Jurkat, Clone E6-1 (cell line): ENCODE measurements at regions not wholly inside any gene's neighbourhood (a gene's known extent, or its start where the extent isn't known, plus 50 kb on each side); places are given as distances from the start of the nearest gene placed in this dataset.

Experiments
- DNase-seq: peaks from one replicate; pipeline ENCODE4 v3.0.0-alpha.2; 2011; ENCODE audit warnings: low read depth, low spot score
- H3K4me3 ChIP-seq: 2 replicates; pipeline ENCODE4 v1.5.1; 2011; ENCODE audit warnings: mild to moderate bottlenecking, low read length, control low read depth, moderate library complexity

DNA sequence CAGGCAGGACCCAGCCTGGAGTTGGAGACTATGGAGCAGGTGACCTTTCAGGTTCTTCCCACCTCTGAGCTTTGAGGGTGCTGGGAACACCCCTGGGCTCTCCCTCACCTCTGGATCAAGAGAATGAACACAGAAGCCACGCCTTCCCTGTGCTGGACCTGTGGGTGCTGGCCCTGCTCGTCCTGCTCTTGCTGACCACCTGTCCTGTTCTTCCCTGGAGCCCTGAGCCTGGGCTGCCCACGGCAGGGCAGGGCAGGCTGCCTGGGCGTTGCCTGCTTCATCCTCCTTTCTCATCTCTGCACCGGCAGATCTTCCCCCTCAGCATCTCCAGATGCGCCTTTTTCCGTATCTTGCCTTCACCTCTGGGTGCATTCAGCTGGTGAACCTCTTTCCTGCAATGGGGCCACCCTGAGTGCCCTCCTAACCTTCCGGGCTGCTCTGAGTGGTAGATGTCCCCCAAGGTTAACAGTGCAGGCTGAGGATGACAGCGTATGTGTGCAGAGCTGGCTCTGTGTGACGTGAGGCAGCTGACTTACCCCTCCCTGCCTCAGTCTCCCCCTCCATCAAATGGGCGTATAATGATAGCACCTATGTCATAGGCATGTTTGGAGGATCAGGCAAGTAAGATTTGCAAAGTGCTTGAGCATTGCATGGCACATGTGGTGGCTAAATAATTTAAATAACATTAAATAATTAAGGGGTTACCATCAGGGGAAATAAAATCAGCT lies 225.8 kb upstream of the CIBAR2 start:
- DNase-seq, result no peak
- H3K4me3 ChIP-seq, result no peak overlapping the region

DNA sequence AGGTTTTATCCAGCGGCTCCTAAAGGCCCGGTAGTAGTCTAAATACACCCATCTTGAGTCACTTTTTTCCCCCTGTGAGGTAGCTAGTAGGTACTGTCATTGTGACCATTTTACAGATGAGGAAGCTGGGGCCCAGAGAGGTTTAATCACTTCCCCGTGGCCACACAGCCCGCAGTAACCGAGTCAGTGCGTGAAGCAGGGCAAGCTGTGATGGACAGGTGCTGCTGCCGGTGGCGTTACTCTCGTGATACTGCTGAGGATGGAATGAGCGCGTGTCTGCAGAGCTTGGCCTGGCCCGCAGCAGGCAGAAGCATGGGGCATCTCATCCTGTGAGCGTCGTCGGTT lies 226.3 kb upstream of the CIBAR2 start:
- no peak for DNase-seq
- no peak overlapping the region for H3K4me3 ChIP-seq

GRCh38 chr16:85338989-85339685 lies 226.9 kb upstream of the CIBAR2 start:
- no peak overlapping the region for H3K4me3 ChIP-seq
- no peak for DNase-seq

DNA sequence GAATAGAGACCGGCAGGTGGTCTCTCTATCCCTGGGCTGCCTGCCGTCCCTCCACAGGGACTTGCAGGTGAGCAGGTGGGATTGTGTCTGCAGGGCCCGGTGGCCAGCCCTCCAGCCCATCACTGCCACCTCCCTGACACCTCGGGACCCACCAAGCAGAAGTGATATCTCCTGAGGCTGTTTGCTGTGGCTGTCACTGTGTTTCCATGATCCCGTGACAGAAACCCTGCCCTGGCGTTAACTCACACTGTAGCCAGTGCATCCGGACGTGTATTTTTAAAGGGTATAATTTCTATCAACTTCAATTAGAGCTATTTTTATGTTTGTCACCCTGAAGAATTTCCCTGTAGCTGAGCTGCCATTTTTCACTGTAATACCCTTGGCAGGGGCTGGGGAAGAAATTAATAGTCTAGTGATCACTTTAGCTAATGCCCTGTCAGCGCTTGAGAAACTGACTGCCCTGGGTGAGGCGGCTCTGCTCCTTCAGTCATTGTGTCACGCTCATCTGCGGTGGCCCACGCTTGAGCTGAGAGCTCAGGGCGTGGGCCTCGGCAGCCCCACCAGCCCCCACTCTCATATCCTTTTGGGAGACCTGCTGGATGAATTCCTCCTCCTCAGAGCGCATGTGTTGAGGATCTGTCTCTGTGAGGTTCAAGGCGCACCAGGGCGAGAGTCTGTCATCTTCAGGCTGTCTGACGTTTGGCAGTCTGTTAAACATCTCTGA lies 229.9 kb upstream of the CIBAR2 start:
- DNase-seq, result no peak
- no peak overlapping the region for H3K4me3 ChIP-seq

GRCh38 chr16:85344502-85345128 lies 232.3 kb upstream of the CIBAR2 start:
- no peak overlapping the region for H3K4me3 ChIP-seq
- DNase-seq, result no peak

DNA sequence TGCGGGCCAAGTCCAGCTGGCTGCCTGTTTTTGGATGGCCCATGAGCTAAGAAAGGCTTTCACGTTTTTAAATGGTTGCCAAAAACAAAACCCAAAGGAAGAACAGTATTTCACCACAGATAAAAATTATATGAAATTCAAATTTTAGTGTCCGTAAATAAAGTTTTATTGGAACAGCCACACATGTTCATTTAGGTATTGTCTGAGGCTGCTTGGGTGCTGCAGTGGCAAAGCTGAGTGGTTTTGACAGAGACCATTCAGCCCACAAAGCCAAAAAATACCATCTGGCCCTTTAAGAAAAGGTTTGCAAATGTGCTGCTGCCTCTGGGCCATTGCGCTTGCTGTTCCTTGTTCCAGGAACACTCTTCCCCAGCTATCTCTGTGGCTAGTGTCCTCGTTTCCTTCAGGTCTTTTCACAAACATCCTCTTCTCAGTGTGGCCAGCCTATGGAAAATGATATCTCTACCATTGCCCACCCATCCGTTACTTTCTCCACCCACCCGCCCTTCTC lies 232.9 kb upstream of the CIBAR2 start:
- no peak overlapping the region for H3K4me3 ChIP-seq
- no peak for DNase-seq

DNA sequence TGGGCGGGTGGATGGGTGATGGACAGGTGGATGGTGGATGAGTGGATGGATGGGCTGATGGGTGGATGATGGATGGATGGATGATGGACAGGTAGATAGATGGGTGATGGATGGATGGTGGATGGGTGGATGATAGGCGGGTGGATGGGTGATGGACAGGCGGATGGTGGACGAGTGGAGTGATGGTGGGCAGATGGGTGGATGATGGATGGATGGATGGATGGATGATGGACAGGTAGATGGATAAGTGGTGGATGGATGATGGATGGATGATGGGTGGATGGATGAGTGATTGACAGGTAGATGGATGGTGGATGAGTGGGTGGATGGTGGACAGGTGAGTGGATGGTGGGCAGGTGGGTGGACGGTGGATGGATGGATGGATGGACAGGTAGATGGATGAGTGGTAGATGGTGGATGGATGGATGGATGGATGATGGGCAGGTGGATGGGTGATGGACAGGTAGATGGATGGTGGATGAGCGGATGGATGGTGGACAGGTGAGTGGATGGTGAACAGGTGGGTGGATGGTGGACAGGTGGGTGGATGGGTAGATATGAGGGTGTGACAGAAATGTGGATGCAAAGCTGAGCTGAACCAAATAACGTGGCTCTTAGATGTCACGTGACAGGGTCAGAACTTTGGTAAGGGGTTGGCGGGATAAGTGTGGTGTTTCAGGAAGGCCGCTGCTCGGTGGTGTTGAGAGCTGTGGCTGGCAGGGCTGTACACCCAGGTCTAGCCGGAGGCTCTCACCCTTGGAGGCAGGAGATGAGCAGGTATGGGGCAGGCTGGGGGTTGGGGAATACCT lies 234.3 kb upstream of the CIBAR2 start:
- no peak overlapping the region for H3K4me3 ChIP-seq
- DNase-seq, result no peak

DNA sequence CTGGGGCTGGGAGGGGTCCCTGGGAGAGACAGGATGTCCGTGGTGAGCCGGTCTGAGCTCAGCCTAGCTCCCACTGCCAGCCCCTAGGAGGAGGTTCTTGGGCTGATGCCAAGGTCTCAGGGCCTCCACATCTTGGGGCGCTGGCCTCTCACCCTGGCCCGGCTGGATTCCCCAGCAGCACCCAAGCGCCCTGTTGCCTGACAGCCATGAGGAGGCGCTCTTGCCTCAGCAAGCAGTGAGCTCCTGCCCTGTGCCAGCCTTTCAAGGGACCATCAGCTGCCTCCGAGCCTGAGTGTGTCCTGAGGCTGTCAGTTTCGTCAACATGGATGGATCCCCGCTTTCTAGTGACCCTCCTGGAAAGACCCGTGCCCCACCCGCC lies 234.9 kb upstream of the CIBAR2 start:
- DNase-seq, result peak; percentile 7

GRCh38 chr16:85348065-85348840 lies 236.0 kb upstream of the CIBAR2 start:
- H3K4me3 ChIP-seq, result no peak overlapping the region
- DNase-seq, result no peak

More for the DNA sequence above, 234.9 kb upstream of the CIBAR2 start:
- H3K4me3 ChIP-seq, result no peak overlapping the region

DNA sequence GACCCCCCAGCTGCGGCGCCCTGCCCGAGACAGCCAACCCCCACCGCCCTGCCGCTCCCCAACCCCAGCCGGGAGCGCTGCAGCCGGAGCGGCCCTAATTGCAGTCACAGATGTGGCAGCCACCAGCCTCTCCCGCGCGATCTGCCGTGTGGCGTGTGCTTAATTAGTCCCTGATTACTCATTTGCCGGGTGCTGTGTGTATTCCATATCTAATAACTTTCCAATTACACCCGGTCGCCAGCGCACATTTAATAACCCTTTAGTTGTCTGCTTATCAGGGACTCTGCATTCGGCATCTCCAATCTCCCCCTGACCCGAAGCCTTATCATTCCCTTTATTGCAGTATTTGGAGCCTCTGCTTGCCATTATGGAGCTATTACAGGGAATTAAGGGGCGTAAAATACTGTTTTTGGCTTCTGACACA lies 236.7 kb upstream of the CIBAR2 start:
- no peak for DNase-seq
- no peak overlapping the region for H3K4me3 ChIP-seq

- no peak for DNase-seq
- H3K4me3 ChIP-seq, result no peak overlapping the region
Observed at GRCh38 chr16:85349365-85350145, 237.3 kb upstream of the CIBAR2 start.

- no peak for DNase-seq
- H3K4me3 ChIP-seq, result no peak overlapping the region
Observed at GRCh38 chr16:85350146-85350728, 238.0 kb upstream of the CIBAR2 start.

GRCh38 chr16:85350973-85351372 lies 238.7 kb upstream of the CIBAR2 start:
- no peak for DNase-seq
- no peak overlapping the region for H3K4me3 ChIP-seq

DNA sequence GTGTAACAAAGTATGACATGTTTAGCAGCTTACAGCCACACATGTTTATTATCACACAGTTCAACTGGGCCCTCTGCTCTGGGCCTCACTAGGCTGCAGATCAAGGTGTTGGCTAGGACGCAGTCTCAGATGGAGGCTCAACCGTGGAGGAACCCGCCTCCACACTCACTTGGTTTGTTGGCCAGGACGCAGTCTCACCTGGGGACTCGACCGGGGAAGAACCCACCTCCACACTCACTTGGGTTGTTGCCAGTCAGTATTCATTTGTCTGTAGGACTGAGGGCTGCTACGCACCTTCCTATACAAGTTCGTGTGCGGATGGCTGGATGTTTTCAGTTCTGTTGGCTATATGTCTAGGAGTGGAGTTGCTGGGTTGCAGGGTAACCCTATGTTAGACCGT lies 240.7 kb upstream of the CIBAR2 start:
- DNase-seq, result no peak
- H3K4me3 ChIP-seq, result no peak overlapping the region

DNA sequence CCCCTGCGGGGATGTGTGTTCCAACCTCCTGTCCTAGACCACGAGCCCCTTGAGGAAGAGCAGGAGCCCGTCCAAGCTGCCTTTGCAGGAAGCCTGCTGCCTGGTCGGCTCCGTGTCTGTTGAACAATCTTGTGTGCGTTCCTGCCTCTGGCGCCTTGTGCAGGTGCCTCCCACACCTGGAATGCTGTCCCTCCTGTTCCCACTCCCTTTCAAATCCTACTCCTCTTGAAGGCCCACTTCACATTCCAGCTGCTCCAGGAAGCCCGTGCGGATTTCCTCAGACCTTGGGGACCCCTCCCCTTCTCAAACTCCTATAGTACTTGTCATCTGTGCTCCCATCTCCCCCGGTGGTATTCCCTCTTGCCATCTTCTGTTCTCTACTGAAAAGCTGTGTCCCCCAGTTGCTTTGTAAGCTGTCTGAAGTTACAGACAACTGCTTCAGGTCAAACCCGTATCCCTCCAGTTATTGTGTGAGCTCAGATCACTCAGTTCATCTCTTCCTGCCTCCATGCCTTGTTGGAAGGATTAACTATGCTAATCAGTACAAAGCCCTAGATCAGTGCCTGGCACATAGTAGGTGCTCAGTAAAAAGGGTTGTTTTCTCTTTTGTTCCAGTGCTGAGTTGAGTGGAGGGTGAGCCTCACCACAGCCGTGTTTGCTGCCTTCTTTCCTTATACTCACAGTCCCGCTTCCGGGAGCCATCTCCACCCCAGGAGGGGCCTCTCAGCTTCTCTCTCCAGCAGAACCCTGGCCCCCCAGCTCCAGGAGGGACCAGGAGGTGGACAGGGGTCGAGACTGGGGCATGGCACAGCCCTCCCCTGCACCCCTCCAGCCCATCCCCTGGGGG lies 241.8 kb upstream of the CIBAR2 start:
- DNase-seq, result no peak
- no peak overlapping the region for H3K4me3 ChIP-seq
